ENCODE measurements at regions not wholly inside any gene's neighbourhood (a gene's known extent, or its start where the extent isn't known, plus 50 kb on each side); places are given as distances from the start of the nearest gene placed in this dataset.

DNA sequence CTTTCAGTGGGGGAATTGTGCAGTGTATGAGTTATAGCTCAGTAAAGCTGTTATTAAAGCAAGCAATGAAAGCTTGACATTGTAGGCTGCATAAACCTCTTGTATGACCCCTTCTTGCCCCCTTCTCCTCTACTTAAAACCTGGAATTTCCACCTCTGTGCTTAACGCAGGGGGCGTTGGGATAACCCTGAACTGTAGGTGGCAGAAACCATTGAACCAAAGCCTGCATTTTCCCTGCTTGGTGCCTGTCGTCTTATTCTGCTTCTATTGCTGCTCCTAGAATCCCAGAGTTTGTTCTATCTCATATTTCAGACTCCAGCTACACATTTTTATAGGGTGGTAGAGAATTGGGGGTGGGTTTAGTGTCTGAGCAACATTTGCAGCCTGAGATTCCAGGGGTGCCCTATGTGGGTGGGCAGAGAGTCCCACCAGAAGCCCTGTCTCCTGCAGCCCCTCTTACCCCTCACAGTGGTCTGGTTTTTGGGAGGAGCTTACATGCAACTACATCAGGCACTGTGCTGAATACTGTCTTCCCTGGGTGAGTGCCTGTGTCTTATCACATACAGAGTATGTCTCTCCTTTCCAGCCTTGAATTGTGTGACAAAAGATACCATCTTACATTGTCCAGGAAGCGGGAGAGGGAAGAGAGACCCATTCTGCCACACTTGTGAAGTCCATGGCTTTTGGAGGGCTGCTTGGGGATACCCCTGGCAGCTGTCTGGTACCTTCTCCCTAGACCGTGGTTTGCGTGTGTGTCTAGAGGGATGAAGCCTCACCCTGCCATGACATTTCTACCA is 407.7 kb upstream of the EEF2KMT start:
- TF ChIP-seq, protein P1, sequence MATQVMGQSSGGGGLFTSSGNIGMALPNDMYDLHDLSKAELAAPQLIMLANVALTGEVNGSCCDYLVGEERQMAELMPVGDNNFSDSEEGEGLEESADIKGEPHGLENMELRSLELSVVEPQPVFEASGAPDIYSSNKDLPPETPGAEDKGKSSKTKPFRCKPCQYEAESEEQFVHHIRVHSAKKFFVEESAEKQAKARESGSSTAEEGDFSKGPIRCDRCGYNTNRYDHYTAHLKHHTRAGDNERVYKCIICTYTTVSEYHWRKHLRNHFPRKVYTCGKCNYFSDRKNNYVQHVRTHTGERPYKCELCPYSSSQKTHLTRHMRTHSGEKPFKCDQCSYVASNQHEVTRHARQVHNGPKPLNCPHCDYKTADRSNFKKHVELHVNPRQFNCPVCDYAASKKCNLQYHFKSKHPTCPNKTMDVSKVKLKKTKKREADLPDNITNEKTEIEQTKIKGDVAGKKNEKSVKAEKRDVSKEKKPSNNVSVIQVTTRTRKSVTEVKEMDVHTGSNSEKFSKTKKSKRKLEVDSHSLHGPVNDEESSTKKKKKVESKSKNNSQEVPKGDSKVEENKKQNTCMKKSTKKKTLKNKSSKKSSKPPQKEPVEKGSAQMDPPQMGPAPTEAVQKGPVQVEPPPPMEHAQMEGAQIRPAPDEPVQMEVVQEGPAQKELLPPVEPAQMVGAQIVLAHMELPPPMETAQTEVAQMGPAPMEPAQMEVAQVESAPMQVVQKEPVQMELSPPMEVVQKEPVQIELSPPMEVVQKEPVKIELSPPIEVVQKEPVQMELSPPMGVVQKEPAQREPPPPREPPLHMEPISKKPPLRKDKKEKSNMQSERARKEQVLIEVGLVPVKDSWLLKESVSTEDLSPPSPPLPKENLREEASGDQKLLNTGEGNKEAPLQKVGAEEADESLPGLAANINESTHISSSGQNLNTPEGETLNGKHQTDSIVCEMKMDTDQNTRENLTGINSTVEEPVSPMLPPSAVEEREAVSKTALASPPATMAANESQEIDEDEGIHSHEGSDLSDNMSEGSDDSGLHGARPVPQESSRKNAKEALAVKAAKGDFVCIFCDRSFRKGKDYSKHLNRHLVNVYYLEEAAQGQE (IDR thresholded peaks at IDR 0.05; ENCODE audit: insufficient read depth in 1 of 2, low read depth in 2 of 2, low read length in 2 of 2) = no peak
- TF ChIP-seq SIN3A (IDR thresholded peaks at IDR 0.05; ENCODE audit: borderline replicate concordance, insufficient read depth, low read length) (no peak), POLR2AphosphoS5 (IDR thresholded peaks at IDR 0.05; ENCODE audit: low read depth, low read length) (no peak), FOXP2 (optimal IDR thresholded peaks at IDR 0.05; ENCODE audit: borderline replicate concordance, extremely low read depth, extremely low read length, insufficient read depth) (no peak), TAF1 (IDR thresholded peaks at IDR 0.05; ENCODE audit: borderline replicate concordance, insufficient read depth, low read length) (no peak)

DNA sequence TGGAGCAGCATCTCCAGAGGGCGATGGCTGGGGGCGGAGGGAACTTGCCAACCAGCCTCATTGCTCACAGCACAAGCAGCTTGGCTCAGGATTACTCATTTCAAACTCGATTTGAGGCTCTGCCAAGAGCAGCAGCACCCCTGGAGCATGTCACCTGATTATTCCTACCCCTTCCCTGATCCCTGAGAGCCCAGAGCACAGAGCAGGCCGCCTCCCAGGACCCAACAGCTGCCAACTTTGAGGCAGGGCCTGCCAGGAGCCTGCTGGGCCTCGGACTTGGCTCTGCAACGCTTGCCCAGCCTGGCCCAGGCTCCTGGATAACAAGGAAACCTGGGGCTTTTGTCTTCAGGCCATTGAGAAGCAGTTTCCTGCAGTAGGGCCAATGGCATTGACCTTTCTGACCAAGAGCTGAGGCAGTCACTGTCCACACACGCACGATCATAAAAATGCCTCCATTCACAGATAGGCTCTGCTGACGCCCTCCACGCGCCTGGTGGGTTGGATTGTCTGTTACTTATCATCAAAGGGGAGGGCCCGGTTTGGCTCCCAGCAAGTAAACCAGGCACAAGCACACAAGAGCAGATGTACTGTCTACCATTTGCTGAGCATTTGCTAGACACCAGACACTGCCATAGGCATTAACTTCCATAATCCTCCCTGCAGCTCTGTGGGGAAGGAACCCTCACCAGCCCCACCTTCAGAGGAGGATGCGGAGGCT is 406.6 kb upstream of the EEF2KMT start:
- no peak for TF ChIP-seq FOXP2 (optimal IDR thresholded peaks at IDR 0.05; ENCODE audit: borderline replicate concordance, extremely low read depth, extremely low read length, insufficient read depth)

DNA sequence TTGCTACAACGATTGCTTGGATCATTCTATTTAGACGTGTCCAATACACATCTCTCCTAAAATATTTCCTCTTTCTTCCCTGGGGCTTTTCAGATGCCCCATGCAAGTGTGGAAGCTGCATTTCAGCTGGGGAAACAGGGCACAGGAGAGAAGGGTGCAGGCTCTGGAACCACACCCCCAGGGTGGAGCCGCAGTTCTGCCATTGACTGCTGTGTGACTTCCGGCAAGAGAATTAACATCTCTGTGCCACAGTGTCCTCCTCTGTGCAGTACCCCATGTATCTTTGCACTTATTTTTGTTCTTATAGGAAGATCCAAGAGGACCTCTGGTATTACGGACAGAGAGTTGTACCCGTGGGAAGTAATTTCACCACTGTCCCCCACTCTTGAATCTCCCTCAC is 405.3 kb upstream of the EEF2KMT start:
- TF ChIP-seq FOXP2 (optimal IDR thresholded peaks at IDR 0.05; ENCODE audit: borderline replicate concordance, extremely low read depth, extremely low read length, insufficient read depth) = no peak
- TF ChIP-seq SIN3A (IDR thresholded peaks at IDR 0.05; ENCODE audit: borderline replicate concordance, insufficient read depth, low read length) = no peak
- TF ChIP-seq, protein P1 (IDR thresholded peaks at IDR 0.05; ENCODE audit: insufficient read depth in 1 of 2, low read depth in 2 of 2, low read length in 2 of 2) = no peak
- TF ChIP-seq TAF1 (IDR thresholded peaks at IDR 0.05; ENCODE audit: borderline replicate concordance, insufficient read depth, low read length) = no peak
- no peak for TF ChIP-seq POLR2AphosphoS5 (IDR thresholded peaks at IDR 0.05; ENCODE audit: low read depth, low read length)

- TF ChIP-seq SIN3A (IDR thresholded peaks at IDR 0.05; ENCODE audit: borderline replicate concordance, insufficient read depth, low read length) (no peak), FOXP2 (optimal IDR thresholded peaks at IDR 0.05; ENCODE audit: borderline replicate concordance, extremely low read depth, extremely low read length, insufficient read depth) (no peak), POLR2AphosphoS5 (IDR thresholded peaks at IDR 0.05; ENCODE audit: low read depth, low read length) (no peak), TAF1 (IDR thresholded peaks at IDR 0.05; ENCODE audit: borderline replicate concordance, insufficient read depth, low read length) (no peak)
- TF ChIP-seq, protein P1 (IDR thresholded peaks at IDR 0.05; ENCODE audit: insufficient read depth in 1 of 2, low read depth in 2 of 2, low read length in 2 of 2) = no peak
Observed at GRCh38 chr16:5502467-5502869, 404.9 kb upstream of the EEF2KMT start.

GRCh38 chr16:5500526-5500925 is 402.9 kb upstream of the EEF2KMT start:
- TF ChIP-seq TAF1 (IDR thresholded peaks at IDR 0.05; ENCODE audit: borderline replicate concordance, insufficient read depth, low read length) (no peak), POLR2AphosphoS5 (IDR thresholded peaks at IDR 0.05; ENCODE audit: low read depth, low read length) (no peak), FOXP2 (optimal IDR thresholded peaks at IDR 0.05; ENCODE audit: borderline replicate concordance, extremely low read depth, extremely low read length, insufficient read depth) (no peak), SIN3A (IDR thresholded peaks at IDR 0.05; ENCODE audit: borderline replicate concordance, insufficient read depth, low read length) (no peak)
- TF ChIP-seq, protein P1 (IDR thresholded peaks at IDR 0.05; ENCODE audit: insufficient read depth in 1 of 2, low read depth in 2 of 2, low read length in 2 of 2) = no peak
